Psoas muscle (tissue), 7 donors: ENCODE measurements at regions not wholly inside any gene's neighbourhood (a gene's known extent, or its start where the extent isn't known, plus 50 kb on each side); places are given as distances from the start of the nearest gene placed in this dataset.

ENCODE experiments used
- ATAC-seq, 4 donors: fragments of 200-7000 bp; cut with Tn5 transposase; one replicate each; pipeline ENCODE4 v1.9.1; 2020; ENCODE audit warnings: moderate library complexity in 3 of 4, mild to moderate bottlenecking in 2 of 4
- DNase-seq, 2 donors: peaks; one replicate each; pipeline ENCODE4 v3.0.0-alpha.2; 2020
- H3K27ac ChIP-seq: fragments of 200-600 bp; one replicate; pipeline ENCODE4 v1.8.0; 2022
- H3K27me3 ChIP-seq, 3 donors: fragments of 200-600 bp in 1 of 3; one replicate each; pipeline versions ENCODE4 v1.6.1 to v1.8.0; 2013 to 2022; ENCODE audit warnings: low read length in 2 of 3, mild to moderate bottlenecking in 2 of 3, moderate library complexity in 1 of 3; ENCODE audit not compliant: insufficient read depth in 3 of 3
- H3K36me3 ChIP-seq, 2 donors: fragments of 200-600 bp in 1 of 2; one replicate each; pipeline versions ENCODE4 v1.6.1 to v1.8.0; 2013 to 2022; ENCODE audit warnings: low read depth in 1 of 2, mild to moderate bottlenecking in 1 of 2, moderate library complexity in 1 of 2; ENCODE audit not compliant: insufficient read depth in 1 of 2
- H3K4me1 ChIP-seq: fragments of 200-600 bp; one replicate; pipeline ENCODE4 v1.8.0; 2022
- H3K4me3 ChIP-seq: fragments of 200-600 bp; one replicate; pipeline ENCODE4 v1.8.0; 2022; ENCODE audit warnings: mild to moderate bottlenecking
- H3K9me3 ChIP-seq: fragments of 200-600 bp; one replicate; pipeline ENCODE4 v1.8.0; 2022
- CTCF ChIP-seq: fragments of 200-600 bp; IDR thresholded peaks from one replicate; pipeline ENCODE4 v1.8.0; 2022; ENCODE audit warnings: antibody characterized with exemption
- WGBS, 3 donors: extraction: QIAGEN DNeasy Blood & Tissue Kit; methylation state at CpG; one replicate each; pipeline versions ENCODE4 v1.1.6 to v1.1.7; 2013; 5-methylcytosine and 5-hydroxymethylcytosine counted together
- intact Hi-C, 2 donors: fragments of 100-400 bp; cut with DNase I; formaldehyde crosslinking; loops; one replicate each; pipeline versions ENCODE4 v1.11.0 to v1.14.2; 2022
- donor health status: healthy with polysubstance abuse.
- donor health status: DM: no; HTN: no; CAD: no; lungs with moderate emphysema.
- donor health status: Bipolar disorder and iron deficiency.
- donor health status: healthy.
- donor health status: DM: yes; HTN: yes; CAD: no.
- donor health status: DM: no; HTN: no; CAD: no.
- donor health status: DM: yes; HTN: yes; CAD: no.

- TF ChIP-seq CTCF = no peak
- H3K9me3 ChIP-seq = no peaks in the 10 kb centered on the region
- 74 to 83% (median 77%) methylated on average over 2 of the region's 2 CpGs for WGBS, 3 donors
Observed at GRCh38 chrX:85517994-85518718, 138.7 kb upstream of the POF1B start.

GRCh38 chrX:85516131-85516530 is 136.7 kb upstream of the POF1B start:
- no peak for TF ChIP-seq CTCF
- no peak for DNase-seq
- no peaks in the 10 kb centered on the region for H3K36me3 ChIP-seq
- H3K27ac ChIP-seq = no peak overlapping the region
- no peaks in the 10 kb centered on the region for H3K27me3 ChIP-seq
- WGBS, 3 donors = 67 to 78% (median 78%) methylated on average over 3 of the region's 3 CpGs
- no peak overlapping the region for H3K4me3 ChIP-seq
- H3K9me3 ChIP-seq = no peaks in the 10 kb centered on the region
- intact Hi-C loops = no loop called here
- no peaks in the 10 kb centered on the region for H3K4me1 ChIP-seq
- ATAC-seq = no peak

More at GRCh38 chrX:85517994-85518718, 138.7 kb upstream of the POF1B start:
- Histone ChIP-seq H3K27ac (no peak overlapping the region), H3K27me3 (peaks cover 0 to 2% (median 0%) of the 10 kb centered on the region in 3 donors), H3K36me3 (no peaks in the 10 kb centered on the region), H3K4me3 (no peak overlapping the region), H3K4me1 (no peaks in the 10 kb centered on the region)
- ATAC-seq (no peak), DNase-seq (no peak)
- intact Hi-C loops = no loop called here

- intact Hi-C loops = no loop called here
- no peak for DNase-seq
- Histone ChIP-seq H3K9me3 (no peaks in the 10 kb centered on the region), H3K4me3 (no peak overlapping the region), H3K4me1 (no peaks in the 10 kb centered on the region), H3K27me3 (no peaks in the 10 kb centered on the region), H3K27ac (no peak overlapping the region), H3K36me3 (no peaks in the 10 kb centered on the region)
- WGBS, 3 donors = 49 to 76% (median 76%) methylated on average over 2 of the region's 2 CpGs
- no peak for TF ChIP-seq CTCF
- no peak for ATAC-seq
Observed at GRCh38 chrX:85506871-85507270, 127.4 kb upstream of the POF1B start.

DNA sequence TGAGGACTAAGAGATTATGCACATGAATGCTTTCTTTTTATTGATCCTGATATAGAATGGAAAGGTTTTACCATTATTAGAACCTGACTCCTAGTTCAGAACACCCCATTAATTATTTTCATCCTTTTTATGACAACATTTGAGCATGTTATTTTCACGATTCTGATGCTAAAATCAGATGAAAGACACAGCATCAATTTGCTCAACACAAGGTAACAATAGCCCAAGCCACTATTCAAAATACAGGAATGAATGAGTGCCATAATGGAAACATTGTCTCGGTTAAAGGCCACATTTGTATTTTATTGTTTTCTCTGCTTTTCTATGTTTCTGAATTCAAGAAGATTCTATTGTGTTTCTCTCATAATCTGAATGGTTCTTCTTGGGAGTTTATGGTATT is 126.3 kb upstream of the POF1B start:
- Histone ChIP-seq H3K9me3 (no peaks in the 10 kb centered on the region), H3K36me3 (no peaks in the 10 kb centered on the region), H3K4me1 (no peaks in the 10 kb centered on the region), H3K27me3 (no peaks in the 10 kb centered on the region), H3K4me3 (no peak overlapping the region), H3K27ac (no peak overlapping the region)
- intact Hi-C loops = no loop called here
- WGBS, 3 donors = 56 to 88% (median 72%) methylated on average over 2 of the region's 2 CpGs
- no peak for ATAC-seq
- no peak for TF ChIP-seq CTCF
- DNase-seq = no peak

GRCh38 chrX:85504381-85504780 is 124.9 kb upstream of the POF1B start:
- TF ChIP-seq CTCF = no peak
- no peak for ATAC-seq
- H3K4me3 ChIP-seq = no peak overlapping the region

More at GRCh38 chrX:85504381-85504780, 124.9 kb upstream of the POF1B start:
- Histone ChIP-seq H3K4me1 (no peaks in the 10 kb centered on the region), H3K27me3 (no peaks in the 10 kb centered on the region), H3K9me3 (no peaks in the 10 kb centered on the region), H3K36me3 (no peaks in the 10 kb centered on the region), H3K27ac (no peak overlapping the region)
- no peak for DNase-seq
- 20 to 50% (median 46%) methylated on average over 1 of the region's 1 CpG for WGBS, 3 donors
- intact Hi-C loops = no loop called here
